Fibroblast of skin of scalp (primary cell): ENCODE measurements at regions not wholly inside any gene's neighbourhood (a gene's known extent, or its start where the extent isn't known, plus 50 kb on each side); places are given as distances from the start of the nearest gene placed in this dataset.
A peak's percentile ranks its signal among the peaks of the same experiment; 100 is the strongest.

ENCODE experiments used
- DNase-seq: peaks from one replicate; pipeline ENCODE4 v3.0.0-alpha.2; 2013

DNA sequence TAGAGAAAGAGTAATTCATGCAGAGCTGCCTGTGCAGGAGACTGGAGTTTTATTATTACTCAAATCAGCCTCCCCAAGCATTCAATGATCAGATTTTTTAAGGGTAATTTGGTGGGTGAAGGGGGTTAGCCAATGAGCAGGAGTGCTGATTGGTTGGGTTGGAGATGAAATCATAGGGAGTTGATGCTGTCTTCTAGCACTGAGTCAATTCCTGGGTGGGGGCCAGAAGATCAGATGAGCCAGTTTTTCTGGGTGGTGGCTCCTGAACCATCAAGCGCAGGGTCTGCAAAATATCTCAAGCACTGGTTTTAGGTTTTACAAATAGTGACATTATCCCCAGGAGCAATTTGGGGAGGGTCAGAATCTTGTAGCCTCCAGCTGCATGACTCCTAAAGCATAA is 312.8 kb upstream of the THSD7B start:
- no peak for DNase-seq

DNA sequence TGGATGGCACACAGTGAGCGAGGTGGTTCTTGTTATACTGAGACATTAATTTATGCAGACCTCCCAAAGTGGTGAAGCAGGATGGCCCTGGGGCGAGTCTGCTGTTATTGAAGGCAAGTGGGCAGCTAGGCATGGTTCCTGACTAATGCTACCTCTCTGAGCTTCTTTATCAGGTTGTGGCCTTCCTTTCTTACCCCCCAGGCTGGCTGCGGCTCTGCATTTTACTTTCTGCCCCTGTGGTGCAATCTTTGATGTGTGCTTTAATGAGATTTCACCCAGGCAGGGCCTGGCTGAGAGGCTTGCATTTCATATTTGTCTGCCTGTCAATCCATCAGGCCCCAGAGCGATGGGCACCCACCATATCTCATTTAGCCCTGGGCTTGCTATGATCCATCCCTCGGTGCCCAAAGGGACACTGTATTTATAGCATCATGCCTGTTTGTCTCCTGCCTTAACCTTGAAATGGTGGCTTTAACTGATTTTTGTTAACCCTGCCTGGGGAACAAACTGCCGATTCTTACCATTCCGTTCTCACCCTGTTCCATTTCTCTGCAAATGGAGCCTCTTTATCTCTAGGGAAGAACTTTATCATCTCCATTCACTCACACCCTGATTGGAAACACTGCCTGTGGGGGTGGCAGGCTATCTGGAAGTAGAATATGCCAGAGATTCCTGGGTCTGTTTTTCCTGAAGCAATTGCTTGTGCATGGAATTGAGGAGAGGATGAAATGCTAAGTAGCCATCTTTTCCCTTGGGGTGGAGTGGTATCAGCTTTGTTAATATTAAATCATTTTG is 316.2 kb upstream of the THSD7B start:
- DNase-seq: no peak

DNA sequence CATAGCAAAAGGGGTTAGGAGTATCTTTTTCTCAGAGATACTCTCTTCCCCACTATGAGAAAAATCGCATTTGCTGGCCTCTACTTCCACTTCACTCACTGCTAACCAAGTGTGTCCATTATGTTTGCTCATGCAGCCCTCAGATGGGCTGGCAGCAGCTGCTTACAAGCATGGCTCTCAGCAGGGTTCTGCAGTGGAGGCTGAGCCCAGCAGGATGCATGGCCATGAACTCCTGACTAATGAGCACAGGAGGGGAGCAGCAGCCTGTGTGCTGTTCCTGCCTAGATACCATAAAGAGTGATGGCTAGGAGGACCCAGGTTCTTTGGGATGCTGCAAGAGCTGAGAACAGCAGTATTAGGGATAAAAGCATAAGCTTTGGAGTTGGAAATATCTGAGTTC is 316.9 kb upstream of the THSD7B start:
- peak; percentile 4 for DNase-seq

DNA sequence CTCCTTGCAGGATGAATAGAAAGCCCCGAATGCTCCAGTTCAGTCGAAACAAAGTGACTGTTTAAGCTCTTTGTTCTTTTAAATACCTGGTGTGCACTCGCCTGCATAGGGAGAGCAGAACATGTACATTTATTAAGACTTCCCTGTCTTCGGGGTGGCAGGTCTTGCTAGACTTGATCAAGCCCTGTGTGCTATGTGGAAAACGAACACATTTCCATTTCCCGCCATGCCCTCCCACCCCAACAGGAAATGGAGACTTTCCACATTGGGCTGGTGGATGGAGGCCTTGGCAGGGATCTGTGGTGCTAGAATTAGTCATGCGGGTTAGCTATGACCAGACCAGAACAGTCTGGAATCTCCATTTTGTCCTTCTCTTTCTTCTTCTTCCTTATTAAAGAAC is 321.0 kb upstream of the THSD7B start:
- no peak for DNase-seq

DNA sequence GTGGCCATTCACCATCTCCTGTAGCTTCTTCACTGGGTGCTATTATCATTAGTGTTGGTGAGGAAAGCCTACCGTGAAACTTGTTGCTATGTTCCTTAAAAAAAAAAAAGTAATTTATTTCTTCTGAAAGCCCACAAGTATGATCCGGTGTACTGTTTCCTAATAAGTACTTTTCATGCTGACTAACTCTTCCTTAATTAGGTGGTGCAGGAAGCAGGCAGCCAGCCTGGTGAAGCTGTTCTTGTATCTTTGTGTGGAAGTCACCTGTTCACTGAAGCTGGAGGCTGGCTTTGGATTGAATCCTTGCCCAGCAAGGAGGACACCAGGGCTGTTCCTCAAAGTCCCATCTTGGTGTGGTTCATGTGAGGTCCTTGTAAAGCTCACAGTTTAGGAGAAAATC is 321.7 kb upstream of the THSD7B start:
- DNase-seq: no peak

DNA sequence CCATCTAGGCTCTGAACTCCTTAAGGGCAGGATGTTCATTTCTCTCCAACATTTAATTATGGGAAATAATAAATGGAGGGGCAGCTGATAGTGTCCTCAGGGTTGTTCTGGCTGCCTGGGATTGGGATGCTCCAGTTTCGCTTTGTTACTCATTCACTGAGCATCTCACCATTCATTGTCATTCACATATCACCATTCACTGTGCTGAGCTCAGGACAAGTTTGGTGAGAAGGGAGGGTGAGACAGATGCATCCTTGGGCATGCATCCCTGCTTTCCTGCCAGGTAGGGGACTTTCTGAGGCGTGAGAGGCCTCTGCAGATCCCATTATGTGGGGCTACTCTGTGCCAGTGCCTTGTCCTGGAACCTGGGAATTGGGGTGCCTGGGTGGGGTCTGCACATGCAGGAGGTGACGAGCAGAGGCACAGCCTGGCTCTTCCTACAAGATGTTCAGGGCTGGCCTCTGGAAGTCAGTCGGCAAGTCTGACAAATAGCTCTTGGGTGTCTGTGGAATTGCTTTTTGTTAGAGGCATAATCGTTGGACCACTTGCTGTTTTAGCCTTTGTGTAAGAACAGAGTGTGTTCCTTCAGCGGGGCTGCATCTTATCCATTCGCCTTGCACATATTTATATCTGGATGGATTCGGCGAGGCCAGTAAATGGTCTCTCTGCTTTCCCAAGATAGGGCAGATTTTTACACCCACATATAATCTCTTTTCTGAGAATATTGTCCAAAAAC is 323.2 kb upstream of the THSD7B start:
- DNase-seq: no peak

DNA sequence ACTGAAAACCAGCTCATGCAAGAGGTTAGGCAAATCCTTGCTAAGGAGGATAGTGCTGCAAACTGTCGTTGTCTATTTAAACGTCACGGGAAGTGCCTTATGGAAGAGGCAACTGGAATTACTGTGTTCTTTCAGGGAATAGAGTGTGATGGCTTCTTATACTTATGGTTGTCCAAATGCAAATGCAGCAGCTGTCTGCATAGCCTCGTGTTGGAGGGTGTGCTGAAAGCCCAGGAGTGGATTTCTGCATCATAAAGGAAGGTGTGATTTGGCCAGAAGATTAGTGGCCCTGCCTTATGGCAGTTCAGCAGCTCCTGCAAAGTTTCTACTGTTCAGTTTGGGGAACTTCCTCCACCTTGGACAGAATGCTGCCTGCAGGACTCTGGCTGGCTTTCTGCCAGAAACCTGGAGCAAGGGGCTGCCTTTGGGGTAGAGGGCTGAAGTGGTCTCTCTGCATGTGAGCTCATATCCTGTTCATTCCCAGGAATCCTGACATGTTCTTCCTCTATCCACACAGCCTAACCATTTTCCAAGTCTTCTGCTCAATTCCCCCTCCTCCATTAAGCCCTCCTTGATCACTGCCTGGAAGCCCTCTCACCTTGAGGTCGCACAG is 321.2 kb upstream of the CXCR4 start:
- no peak for DNase-seq

DNA sequence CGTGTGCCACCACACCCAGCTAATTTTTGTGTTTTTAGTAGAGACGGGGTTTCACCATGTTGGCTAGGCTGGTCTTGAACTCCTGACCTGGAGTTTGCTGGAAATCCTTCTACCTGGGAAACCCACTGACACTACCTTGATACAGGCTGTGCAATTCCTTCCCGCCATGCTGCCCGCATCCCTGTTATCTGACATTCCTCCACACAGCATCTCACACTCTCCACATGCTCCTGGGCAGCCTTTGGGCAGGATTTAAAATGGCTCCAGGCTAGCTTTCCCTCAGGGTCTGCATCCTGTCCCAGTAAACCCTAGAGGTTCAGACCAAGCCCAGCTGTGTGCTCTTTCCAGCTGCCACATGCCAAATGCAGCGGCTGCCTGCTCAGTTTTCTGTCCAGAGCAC is 319.5 kb upstream of the CXCR4 start:
- no peak for DNase-seq

DNA sequence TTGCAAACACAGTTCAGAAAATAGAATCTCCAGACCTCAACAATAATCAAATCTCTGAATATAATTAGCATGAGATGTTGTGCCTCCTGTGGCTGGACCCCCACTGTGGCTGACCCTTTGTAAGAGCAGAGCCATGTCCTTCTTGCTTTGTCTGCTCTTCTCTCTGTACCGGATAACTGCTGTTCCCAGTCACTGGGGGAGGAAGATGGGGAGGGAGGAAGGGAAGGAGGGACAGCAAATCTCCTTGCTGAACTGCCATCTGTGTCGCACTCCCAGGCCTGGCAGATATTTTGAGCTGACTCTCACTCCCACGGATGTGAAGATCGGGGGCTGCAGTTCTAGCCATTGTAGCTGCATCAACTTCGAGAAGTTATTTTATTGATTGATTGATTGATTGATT is 319.0 kb upstream of the CXCR4 start:
- DNase-seq: no peak

DNA sequence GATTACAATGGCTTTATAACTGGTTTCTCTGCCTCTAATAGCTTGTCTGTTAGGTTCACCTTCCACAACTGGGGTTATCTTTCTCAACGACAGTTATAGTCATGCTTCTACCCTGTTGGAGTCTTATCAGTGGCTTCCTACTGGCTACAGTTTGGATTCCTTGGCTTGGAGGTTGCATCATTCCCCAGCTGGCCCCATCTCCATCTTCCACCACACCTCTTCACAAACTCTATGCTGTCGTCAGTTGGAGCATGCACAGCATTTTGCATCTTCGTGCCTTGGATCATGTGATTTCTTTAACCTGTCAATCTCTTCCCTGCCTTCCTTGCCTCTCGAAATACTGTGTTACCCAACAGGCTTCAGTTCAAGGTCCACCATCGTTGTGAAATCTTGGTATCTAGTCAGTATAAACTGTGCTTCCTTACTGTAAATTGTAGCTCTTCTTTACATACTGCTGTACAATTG is 316.3 kb upstream of the CXCR4 start:
- no peak for DNase-seq

DNA sequence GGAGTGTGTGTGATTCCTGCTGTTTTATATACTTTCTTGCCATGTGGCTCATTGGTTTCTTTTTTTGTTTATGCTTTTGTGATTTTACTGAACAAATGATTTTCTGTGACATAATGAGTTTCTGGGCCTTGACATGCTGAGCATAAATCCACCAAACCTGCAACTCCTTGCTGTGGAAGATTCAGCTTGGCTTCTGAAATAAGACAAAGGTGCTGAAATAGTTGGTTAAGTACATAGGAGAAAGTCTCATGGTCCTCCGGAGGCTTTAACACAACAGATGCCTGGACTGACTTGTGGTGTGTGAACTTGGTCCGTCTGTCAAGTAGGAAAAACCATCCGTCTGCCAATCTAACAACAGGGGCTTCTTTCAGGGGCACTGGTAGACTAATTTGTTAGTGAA is 315.3 kb upstream of the CXCR4 start:
- no peak for DNase-seq

DNA sequence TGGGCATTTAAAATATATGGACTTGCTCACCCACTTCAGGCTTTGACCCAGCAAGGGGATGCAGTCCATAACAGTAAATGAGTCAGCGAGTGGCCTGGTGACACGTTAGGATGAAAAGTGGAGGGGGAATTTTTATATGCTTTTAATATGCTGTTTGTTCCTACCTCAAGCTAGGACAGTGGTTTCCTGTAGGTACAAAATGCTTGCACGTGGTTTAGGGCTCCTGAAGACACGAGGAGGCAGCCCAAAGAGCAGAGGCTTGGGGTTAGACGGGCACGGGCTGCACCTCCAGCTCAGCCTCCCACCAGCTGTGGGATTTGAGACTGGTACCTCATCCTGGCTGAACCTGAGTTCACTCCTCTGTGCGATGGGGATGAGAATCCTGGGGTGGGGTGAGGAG is 306.2 kb upstream of the CXCR4 start:
- DNase-seq: no peak

DNA sequence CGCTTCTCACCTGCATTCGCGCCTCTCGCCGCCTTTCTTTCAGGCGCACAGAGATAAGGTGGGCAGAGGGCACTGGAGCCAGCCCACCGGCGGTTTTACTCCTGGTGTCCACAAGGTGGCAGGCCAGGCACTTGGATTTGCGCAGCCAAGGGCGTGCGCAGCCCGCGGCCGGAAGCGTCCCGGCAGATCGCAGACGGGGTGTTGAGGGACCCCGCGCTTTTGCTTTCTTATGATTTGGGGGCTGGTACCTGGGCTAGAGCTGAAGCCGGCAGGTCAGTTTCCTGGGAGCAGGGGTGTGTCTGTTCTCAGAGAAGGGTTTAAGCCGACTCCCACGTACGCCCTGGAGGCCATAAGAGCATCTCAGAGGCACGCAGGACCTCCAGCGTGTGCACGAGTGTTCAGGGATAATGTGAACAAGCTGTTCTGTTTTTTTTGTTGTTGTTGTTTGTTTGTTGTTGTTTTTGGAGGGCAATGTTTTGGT is 305.6 kb upstream of the CXCR4 start:
- peak; percentile 59 for DNase-seq

DNA sequence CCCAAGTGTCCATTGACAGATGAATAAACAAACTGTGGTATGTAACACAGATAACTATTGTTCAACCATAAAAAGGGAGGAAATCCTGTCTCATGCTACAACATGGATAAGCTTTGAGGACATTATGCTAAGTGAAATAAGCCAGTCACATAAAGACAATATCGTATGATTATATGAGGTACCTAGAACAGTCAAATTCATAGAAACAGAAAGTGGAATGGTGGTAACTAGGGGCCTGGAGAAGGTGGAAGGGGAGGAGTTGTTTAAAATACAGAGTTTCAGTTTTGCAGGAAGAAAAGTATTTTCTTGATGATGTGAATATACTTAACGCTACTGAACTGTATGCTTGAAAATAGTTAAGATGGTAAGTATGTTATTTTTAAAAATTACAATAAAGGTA is 304.6 kb upstream of the CXCR4 start:
- DNase-seq: no peak

DNA sequence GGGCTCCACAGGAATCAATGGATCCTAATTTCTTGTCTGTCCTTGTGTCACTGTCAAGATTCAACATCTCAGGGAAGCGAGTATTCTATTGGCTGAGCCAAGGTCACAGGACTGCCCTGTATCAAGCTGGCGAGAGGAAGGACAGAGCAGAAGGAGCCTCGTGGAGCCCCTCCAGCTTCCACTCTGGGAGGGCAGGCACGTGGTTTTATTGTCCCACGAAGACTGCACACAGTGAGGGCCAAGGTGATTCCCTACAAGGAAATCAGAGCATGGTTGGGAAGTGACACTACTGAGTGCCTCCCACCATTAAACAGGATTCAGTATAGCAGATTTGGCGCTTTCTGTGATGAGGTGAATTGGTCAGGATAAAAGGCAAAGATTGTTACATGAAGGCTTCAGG is 302.4 kb upstream of the CXCR4 start:
- DNase-seq: no peak

DNA sequence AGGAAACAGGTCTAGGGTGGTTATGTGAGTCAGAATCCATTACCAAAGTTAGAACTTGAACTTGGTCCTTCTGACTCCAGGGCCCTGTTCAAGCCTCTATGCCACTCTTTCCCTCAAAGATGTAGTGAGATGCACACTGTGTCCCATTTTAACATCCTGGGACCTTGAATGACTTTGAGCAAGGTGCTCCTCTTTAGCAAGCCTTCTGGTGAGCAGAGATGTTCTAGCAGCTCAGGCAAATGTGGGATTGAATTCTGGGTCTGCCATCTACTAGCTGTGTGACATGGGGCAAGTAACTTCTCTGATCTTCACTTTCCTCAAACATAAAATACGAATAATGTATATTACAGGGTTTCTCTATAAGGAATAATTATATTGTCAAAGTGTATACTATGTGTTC is 294.0 kb upstream of the CXCR4 start:
- DNase-seq: no peak

DNA sequence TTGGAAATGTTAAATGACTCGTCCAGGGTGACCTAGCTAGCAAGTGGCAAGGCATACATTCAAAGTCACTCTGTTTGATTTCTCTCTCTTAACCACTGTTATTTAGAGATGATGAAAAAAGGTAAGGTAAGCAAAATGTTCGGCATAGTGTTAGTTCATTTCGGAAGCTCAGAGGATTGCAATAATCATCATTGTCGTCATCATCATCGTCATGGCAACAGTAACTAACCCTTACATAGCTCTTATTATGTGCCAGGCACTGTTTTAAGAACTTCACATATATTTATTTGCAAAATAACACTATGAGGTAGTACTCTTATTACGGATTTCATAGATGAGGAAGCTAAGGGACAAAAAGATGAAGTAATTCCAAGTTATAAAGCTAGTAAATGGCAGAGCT is 292.7 kb upstream of the CXCR4 start:
- no peak for DNase-seq

DNA sequence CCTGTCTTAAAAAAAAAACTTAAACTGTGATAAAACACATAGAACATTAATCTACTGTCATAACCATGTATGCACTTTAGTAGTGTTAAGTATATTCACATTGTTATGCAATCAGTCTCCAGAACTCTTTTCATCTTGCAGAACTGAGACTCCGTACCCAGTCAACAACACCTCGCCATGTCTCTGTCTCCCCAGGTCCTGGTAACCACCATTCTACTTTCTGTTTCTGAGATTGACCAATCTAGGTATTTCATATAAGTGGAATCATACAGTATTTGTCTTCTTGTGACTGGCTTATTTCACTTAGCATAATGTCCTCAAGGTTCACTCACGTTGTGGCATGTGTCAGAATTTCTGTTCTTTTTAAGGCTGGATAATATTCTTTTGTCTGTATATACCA is 290.8 kb upstream of the CXCR4 start:
- DNase-seq: no peak

DNA sequence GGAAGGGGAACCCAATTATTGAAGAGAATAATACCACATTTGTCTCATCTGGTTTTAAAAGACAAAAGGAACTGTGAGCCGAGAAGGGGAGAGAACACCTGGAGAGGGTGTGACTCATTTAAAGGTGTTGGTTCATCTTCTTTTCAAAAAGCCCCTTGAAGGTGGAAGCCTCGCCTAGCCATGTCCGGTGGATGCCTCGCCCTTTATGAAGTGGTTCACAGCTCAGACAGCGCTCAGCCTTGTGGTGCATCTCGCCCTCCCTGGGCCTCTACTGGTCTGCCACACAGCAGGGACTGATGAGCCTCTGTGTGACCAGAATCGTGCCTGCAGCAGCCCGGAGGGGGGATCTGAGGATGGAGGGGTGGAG is 290.0 kb upstream of the CXCR4 start:
- no peak for DNase-seq

DNA sequence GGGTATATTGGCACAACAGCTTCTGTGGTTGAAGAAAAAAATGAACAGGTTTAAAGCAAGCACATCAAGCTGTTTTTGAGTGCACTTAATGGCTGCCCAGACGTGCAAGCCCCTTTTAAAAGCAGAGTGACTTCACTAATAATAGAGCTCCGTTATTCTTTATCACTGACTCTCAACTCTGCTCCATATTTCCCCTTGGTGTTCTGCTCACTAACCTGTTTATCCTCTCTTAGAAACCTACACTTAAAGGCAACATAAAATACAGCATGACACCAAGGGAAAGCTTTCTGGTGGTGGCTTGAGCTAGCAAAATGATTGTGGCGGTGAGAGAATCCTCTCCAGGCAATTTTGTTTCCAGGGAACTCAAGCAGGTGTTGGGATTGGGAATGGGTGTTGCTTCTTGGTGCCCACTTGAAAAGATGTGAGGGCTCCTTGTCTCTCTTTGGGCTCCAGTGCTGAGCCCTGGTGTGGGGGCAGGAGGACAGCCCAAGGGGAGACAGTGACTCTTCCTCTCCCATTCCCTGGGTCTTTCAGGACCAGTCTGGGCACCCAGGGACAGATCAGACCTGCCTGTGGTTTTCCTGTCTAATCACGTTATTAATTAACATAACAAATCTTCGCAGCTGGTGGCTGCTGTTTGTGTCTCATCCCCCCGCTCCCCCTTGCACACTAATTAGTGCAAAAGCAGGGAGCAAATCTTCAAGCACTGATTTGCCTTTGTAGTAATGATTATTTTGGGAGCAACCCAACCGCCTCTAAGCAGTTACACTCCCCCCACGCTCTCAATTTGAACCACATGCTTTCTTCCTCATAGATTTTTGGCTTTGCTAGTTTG is 289.4 kb upstream of the CXCR4 start:
- no peak for DNase-seq

DNA sequence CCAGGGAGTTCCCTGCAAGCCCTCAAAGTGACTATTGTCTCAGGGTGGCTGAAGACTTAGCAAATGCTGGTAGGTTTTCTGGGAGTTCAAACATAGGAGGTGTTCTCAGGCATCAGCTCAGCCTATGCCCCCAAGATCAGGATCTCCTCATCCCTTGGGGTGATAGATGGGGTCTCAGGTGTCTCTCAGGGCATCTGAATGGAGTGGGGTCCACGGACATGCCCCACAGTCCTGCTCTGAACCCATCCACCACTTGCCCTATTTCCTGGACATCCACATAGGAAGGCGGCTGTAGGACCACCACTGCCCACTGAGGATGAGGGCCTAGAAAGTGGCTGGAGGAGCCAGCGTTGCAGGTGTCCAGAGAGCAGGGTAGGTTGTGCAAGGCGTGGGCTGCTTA is 287.0 kb upstream of the CXCR4 start:
- no peak for DNase-seq

DNA sequence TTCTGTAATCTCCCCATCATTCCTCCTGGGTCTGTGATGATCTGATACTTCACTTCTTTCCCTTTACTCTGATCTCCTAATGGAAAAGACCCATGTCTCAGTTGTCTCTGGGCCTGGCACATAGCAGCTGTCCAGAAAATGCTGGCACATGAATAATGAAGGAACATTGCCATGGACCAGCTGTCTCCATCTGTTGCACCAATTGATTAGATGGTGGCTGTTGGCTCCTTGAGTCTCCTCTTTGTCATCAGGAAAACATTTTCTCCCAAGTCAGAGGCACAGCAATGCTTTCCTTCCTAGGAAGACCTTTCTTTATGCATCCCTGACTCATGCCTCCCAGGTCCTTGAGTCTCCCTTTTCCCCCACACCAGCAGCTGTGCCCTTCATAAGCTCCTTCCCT is 286.2 kb upstream of the CXCR4 start:
- no peak for DNase-seq

DNA sequence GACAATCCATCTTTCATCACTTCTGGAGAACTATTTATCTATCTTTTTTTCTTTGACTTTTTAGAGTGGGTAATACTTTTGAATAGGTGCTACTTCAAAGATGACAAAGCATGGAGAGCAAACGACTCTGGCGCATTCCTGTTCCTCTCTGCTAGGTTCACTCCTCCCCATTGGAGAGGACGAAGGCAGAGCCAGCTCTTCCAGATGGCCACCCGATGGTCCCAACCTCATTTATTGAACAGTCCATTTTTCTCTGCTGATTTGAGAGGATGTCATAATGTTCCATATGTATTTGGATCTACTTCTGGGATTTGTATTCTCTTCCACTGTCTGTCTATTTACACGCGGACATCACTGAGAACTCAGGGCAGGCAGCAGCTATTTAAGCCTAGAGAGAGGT is 284.3 kb upstream of the CXCR4 start:
- no peak for DNase-seq
